ENCODE measurements at regions not wholly inside any gene's neighbourhood (a gene's known extent, or its start where the extent isn't known, plus 50 kb on each side); places are given as distances from the start of the nearest gene placed in this dataset.

DNA sequence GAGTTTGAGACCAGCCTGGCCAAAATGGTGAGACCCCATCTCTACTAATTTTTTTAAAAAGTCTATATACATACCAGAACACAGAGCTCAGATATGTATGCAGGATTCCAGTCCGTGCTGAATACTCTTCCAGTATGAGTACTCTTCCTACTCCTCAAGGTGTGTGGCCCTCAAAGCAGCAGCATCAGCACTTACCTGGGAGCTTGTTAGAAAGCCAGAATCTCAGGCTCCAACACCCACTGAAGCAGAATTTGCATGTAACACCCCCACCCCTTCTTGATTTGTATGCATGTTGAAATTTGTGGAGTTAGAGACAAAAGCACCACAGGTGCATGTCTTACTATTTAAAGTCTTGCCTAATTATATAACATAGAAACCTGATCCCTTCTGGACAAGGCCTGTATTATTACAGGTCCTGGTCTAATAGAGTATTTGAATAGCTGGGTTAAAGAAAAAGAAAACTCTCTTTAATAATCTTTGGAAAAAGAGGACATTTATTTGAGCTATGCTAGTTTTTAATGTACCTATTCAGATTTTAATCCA, 50.3 kb upstream of the NFE2L2 start:
- no peak overlapping the region for H3K27ac ChIP-seq
- no peak overlapping the region for H2AFZ ChIP-seq
- H3K9me3 ChIP-seq (ENCODE audit: control insufficient read depth, low read length): no peaks in the 10 kb centered on the region
- no peak overlapping the region for H3K9ac ChIP-seq
- no peak overlapping the region for H3K4me3 ChIP-seq (ENCODE audit: low read depth, low read length)
- H3K79me2 ChIP-seq: no peaks in the 10 kb centered on the region
- no peaks in the 10 kb centered on the region for H3K36me3 ChIP-seq (ENCODE audit: control insufficient read depth, insufficient read depth, low read length)
- TF ChIP-seq, protein P1, sequence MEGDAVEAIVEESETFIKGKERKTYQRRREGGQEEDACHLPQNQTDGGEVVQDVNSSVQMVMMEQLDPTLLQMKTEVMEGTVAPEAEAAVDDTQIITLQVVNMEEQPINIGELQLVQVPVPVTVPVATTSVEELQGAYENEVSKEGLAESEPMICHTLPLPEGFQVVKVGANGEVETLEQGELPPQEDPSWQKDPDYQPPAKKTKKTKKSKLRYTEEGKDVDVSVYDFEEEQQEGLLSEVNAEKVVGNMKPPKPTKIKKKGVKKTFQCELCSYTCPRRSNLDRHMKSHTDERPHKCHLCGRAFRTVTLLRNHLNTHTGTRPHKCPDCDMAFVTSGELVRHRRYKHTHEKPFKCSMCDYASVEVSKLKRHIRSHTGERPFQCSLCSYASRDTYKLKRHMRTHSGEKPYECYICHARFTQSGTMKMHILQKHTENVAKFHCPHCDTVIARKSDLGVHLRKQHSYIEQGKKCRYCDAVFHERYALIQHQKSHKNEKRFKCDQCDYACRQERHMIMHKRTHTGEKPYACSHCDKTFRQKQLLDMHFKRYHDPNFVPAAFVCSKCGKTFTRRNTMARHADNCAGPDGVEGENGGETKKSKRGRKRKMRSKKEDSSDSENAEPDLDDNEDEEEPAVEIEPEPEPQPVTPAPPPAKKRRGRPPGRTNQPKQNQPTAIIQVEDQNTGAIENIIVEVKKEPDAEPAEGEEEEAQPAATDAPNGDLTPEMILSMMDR (IDR thresholded peaks at IDR 0.05): no peak
- H3K4me1 ChIP-seq: peaks cover 10% of the 10 kb centered on the region
- H3K4me2 ChIP-seq (ENCODE audit: low read length): no peak overlapping the region
- no peaks in the 10 kb centered on the region for H3K27me3 ChIP-seq (ENCODE audit: control insufficient read depth, insufficient read depth, low read length)

DNA sequence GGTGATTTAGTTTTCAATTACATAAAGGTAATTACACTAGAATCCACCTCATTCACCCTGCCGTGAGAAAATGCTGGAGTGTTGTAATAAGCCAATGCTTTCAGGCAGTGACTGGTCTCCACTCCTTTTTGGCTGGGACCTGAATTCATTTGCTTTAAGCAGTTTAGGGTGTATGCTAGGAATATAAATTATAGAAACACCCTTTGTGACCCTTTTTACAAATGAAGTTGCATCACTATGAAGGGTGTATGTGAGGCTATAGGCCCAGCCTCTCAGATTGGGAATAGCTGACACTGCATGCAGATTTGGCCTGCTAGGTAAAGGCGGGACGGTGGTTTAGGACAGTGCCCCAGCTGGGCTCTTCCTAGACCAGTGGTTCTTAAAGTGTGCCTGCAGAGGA, 50.8 kb upstream of the NFE2L2 start:
- H3K27ac ChIP-seq: no peak overlapping the region
- no peaks in the 10 kb centered on the region for H3K36me3 ChIP-seq (ENCODE audit: control insufficient read depth, insufficient read depth, low read length)
- H3K4me2 ChIP-seq (ENCODE audit: low read length): no peak overlapping the region
- no peaks in the 10 kb centered on the region for H3K27me3 ChIP-seq (ENCODE audit: control insufficient read depth, insufficient read depth, low read length)
- no peak overlapping the region for H3K9ac ChIP-seq
- H3K79me2 ChIP-seq: no peaks in the 10 kb centered on the region
- no peak overlapping the region for H2AFZ ChIP-seq
- H3K4me3 ChIP-seq (ENCODE audit: low read depth, low read length): no peak overlapping the region
- TF ChIP-seq, protein P1 (IDR thresholded peaks at IDR 0.05): no peak
- no peaks in the 10 kb centered on the region for H3K9me3 ChIP-seq (ENCODE audit: control insufficient read depth, low read length)
- H3K4me1 ChIP-seq: peaks cover 10% of the 10 kb centered on the region

DNA sequence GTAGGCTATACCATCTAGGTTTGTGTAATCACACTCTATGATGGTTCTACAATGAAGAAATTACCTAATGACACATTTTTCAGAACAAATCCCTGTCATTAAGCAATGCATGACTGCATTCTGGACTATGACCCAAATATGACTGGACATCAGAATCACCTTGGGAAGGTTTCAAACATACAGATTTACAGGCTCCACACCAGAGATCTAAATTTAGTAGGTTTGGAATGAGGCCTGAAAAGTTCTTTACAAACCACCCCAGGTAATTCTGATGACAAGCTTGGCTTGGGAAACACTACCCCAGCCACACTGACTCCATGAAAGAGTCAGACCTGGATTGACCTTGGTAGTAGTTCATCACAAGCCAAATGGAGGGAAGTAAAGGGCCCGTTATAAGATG, 52.2 kb upstream of the NFE2L2 start:
- Histone ChIP-seq H2AFZ (no peak overlapping the region), H3K9me3 (ENCODE audit: control insufficient read depth, low read length) (no peaks in the 10 kb centered on the region), H3K79me2 (no peaks in the 10 kb centered on the region), H3K27me3 (ENCODE audit: control insufficient read depth, insufficient read depth, low read length) (no peaks in the 10 kb centered on the region), H3K4me2 (ENCODE audit: low read length) (no peak overlapping the region), H3K9ac (no peak overlapping the region), H3K27ac (no peak overlapping the region), H3K4me1 (peaks cover 10% of the 10 kb centered on the region), H3K4me3 (ENCODE audit: low read depth, low read length) (no peak overlapping the region), H3K36me3 (ENCODE audit: control insufficient read depth, insufficient read depth, low read length) (no peaks in the 10 kb centered on the region)
- TF ChIP-seq, protein P1 (IDR thresholded peaks at IDR 0.05): no peak

DNA sequence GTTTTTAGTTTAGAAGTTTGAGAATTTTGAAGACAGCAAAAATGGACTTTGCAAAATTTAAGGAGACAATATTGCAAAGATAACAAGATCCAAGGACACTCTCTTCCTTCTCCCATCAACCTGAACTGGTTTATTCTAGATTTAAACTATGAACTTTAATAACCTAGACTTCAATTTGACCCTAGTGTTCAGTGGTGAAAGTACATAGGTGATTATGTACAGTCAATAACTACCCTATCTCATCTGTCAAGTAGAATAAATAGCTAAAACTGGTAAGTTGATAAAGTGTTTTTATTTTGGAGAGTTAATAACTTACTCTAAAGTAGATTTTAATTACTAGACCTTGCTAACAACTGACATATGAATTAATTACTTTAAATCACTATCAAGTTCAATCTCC, 52.9 kb upstream of the NFE2L2 start:
- Histone ChIP-seq H2AFZ (no peak overlapping the region), H3K4me3 (ENCODE audit: low read depth, low read length) (no peak overlapping the region), H3K27ac (no peak overlapping the region), H3K27me3 (ENCODE audit: control insufficient read depth, insufficient read depth, low read length) (no peaks in the 10 kb centered on the region), H3K4me1 (peaks cover 10% of the 10 kb centered on the region), H3K9me3 (ENCODE audit: control insufficient read depth, low read length) (no peaks in the 10 kb centered on the region), H3K36me3 (ENCODE audit: control insufficient read depth, insufficient read depth, low read length) (no peaks in the 10 kb centered on the region), H3K9ac (no peak overlapping the region), H3K4me2 (ENCODE audit: low read length) (no peak overlapping the region), H3K79me2 (no peaks in the 10 kb centered on the region)
- TF ChIP-seq, protein P1 (IDR thresholded peaks at IDR 0.05): no peak

DNA sequence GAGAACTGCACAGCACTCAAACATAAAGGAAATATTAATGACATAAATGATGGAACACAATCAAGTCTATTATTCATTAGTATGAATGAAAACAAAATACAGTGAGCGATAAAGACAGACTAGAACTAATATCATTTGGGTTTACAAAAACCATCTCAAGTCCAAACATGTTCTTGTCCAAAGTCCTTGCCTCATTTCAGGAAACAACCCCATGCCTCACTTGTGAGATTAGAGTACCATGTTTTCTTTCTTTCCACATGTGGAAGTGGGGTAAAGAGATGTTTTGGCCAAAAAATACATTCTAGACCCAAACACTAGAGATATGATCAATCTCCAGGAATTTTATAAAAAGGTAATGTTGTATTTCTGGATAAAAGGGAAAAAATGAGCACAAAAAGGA, 53.3 kb upstream of the NFE2L2 start:
- no peaks in the 10 kb centered on the region for H3K27me3 ChIP-seq (ENCODE audit: control insufficient read depth, insufficient read depth, low read length)
- no peak overlapping the region for H3K4me2 ChIP-seq (ENCODE audit: low read length)
- H3K9me3 ChIP-seq (ENCODE audit: control insufficient read depth, low read length): no peaks in the 10 kb centered on the region
- no peak overlapping the region for H2AFZ ChIP-seq
- H3K79me2 ChIP-seq: no peaks in the 10 kb centered on the region
- no peak overlapping the region for H3K27ac ChIP-seq
- TF ChIP-seq, protein P1 (IDR thresholded peaks at IDR 0.05): no peak
- H3K36me3 ChIP-seq (ENCODE audit: control insufficient read depth, insufficient read depth, low read length): no peaks in the 10 kb centered on the region
- H3K4me1 ChIP-seq: peaks cover 10% of the 10 kb centered on the region
- no peak overlapping the region for H3K9ac ChIP-seq
- no peak overlapping the region for H3K4me3 ChIP-seq (ENCODE audit: low read depth, low read length)
